ENCODE measurements at regions not wholly inside any gene's neighbourhood (a gene's known extent, or its start where the extent isn't known, plus 50 kb on each side); places are given as distances from the start of the nearest gene placed in this dataset.

DNA sequence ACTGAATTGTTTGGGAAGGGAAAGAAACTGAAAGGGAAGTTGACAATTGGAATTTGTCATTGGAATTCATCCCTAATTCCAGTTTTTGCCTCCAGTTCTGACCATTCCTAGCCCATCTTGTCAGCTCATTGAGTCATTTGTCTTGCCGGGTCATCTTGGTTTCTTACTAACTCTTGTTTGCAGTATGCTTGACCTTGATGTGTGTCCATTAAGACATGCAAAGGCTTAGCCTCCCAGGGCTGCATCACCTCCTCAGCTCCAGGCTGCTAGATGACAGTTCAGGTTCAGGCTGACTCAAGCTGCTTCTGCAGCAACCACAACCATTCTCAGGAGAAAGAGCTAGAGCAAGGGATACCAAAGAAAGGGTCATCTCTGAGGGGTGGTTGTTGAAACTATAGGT lies 151.3 kb upstream of the PTGFR start:
- H3K36me3 ChIP-seq (ENCODE audit: low read length): no peaks in the 10 kb centered on the region
- no peak overlapping the region for H2AFZ ChIP-seq (ENCODE audit: low read depth, low read length, severe bottlenecking)
- no peak overlapping the region for H3K27ac ChIP-seq (ENCODE audit: low read depth, low read length)
- no peaks in the 10 kb centered on the region for H3F3A ChIP-seq (ENCODE audit: insufficient read depth)
- no peaks in the 10 kb centered on the region for H3K9me2 ChIP-seq (replicated peaks; ENCODE audit: insufficient read depth, low read length)
- no peaks in the 10 kb centered on the region for H3K9me3 ChIP-seq (ENCODE audit: insufficient read depth, low read length)
- H3K4me3 ChIP-seq (ENCODE audit: insufficient read depth, low read length, poor library complexity, severe bottlenecking): no peak overlapping the region
- no peak overlapping the region for H3K4me2 ChIP-seq (ENCODE audit: low read depth, low read length, poor library complexity, severe bottlenecking)
- H3K9ac ChIP-seq (ENCODE audit: low read length): no peak overlapping the region
- H4K20me1 ChIP-seq (ENCODE audit: low read depth, low read length): no peaks in the 10 kb centered on the region
- TF ChIP-seq, protein P1, sequence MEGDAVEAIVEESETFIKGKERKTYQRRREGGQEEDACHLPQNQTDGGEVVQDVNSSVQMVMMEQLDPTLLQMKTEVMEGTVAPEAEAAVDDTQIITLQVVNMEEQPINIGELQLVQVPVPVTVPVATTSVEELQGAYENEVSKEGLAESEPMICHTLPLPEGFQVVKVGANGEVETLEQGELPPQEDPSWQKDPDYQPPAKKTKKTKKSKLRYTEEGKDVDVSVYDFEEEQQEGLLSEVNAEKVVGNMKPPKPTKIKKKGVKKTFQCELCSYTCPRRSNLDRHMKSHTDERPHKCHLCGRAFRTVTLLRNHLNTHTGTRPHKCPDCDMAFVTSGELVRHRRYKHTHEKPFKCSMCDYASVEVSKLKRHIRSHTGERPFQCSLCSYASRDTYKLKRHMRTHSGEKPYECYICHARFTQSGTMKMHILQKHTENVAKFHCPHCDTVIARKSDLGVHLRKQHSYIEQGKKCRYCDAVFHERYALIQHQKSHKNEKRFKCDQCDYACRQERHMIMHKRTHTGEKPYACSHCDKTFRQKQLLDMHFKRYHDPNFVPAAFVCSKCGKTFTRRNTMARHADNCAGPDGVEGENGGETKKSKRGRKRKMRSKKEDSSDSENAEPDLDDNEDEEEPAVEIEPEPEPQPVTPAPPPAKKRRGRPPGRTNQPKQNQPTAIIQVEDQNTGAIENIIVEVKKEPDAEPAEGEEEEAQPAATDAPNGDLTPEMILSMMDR (IDR thresholded peaks at IDR 0.05; ENCODE audit: insufficient read depth, low read length, poor library complexity, severe bottlenecking): no peak
- no peak for TF ChIP-seq EZH2phosphoT487 (conservative IDR thresholded peaks at IDR 0.05; ENCODE audit: low read length)
- no peaks in the 10 kb centered on the region for H3K79me2 ChIP-seq (ENCODE audit: insufficient read depth, low read length)
- H3K27me3 ChIP-seq (ENCODE audit: low read length): no peaks in the 10 kb centered on the region

DNA sequence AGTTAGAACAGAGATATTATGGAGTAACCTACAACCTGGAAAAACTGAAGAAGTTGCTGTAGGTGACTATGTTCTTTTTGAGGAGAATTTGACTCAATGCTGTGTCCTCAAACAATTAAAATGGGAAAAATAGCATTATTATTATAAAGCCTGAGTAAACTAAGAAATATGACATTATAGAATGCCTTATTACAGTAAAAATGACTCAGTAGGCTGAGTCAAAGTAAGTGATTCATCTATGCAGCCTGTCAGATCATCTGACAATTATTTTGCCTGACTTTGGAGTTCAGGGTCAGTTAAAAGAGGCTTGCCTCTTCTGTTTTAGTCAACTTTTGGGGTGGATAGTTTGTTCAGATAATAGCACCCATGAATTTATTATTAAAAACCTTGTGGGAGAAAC lies 150.8 kb upstream of the PTGFR start:
- no peak overlapping the region for H3K9ac ChIP-seq (ENCODE audit: low read length)
- H3K79me2 ChIP-seq (ENCODE audit: insufficient read depth, low read length): no peaks in the 10 kb centered on the region
- no peaks in the 10 kb centered on the region for H3K9me3 ChIP-seq (ENCODE audit: insufficient read depth, low read length)
- H3K4me3 ChIP-seq (ENCODE audit: insufficient read depth, low read length, poor library complexity, severe bottlenecking): no peak overlapping the region
- no peak overlapping the region for H2AFZ ChIP-seq (ENCODE audit: low read depth, low read length, severe bottlenecking)
- H3K9me2 ChIP-seq (replicated peaks; ENCODE audit: insufficient read depth, low read length): no peaks in the 10 kb centered on the region
- TF ChIP-seq, protein P1 (IDR thresholded peaks at IDR 0.05; ENCODE audit: insufficient read depth, low read length, poor library complexity, severe bottlenecking): no peak
- TF ChIP-seq EZH2phosphoT487 (conservative IDR thresholded peaks at IDR 0.05; ENCODE audit: low read length): no peak
- H3K36me3 ChIP-seq (ENCODE audit: low read length): no peaks in the 10 kb centered on the region
- no peak overlapping the region for H3K4me2 ChIP-seq (ENCODE audit: low read depth, low read length, poor library complexity, severe bottlenecking)
- no peaks in the 10 kb centered on the region for H4K20me1 ChIP-seq (ENCODE audit: low read depth, low read length)
- no peaks in the 10 kb centered on the region for H3K27me3 ChIP-seq (ENCODE audit: low read length)
- no peaks in the 10 kb centered on the region for H3F3A ChIP-seq (ENCODE audit: insufficient read depth)
- H3K27ac ChIP-seq (ENCODE audit: low read depth, low read length): no peak overlapping the region

DNA sequence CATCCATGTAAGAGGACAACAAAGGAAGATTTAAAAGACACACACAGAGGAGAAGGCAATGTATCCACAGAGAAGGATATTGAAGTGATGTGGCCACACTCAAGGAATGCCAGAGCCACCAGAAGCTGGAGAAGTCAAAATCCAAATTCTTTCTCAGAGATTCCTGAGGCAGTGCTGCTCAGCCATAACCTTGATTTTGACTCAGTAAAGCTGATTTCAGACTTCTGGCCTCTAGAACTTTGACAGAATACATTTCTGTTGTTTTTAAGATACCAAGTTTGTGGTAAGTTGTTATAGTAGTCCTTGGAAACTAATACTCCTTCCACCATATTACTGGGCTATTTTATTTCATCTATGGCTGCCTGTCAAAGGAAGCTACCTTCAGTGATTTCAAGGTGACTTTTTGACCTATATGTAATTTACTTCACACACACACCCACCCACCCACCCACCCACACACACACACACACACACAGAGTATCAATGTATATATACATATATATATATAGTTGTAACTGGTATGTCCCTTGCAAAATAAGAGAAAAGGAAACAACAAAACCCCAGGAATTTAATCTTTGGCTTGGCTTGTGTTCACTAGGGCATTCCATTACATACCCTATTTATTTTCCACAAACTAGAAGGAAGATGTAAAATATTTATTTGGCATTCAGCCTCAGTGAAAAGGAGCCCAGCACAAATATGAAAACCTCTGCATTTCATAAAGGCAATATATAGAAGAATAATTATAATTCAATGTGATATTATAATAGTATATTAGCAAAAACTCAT lies 142.1 kb upstream of the PTGFR start:
- no peaks in the 10 kb centered on the region for H3K27me3 ChIP-seq (ENCODE audit: low read length)
- no peak overlapping the region for H3K9ac ChIP-seq (ENCODE audit: low read length)
- H3K9me2 ChIP-seq (replicated peaks; ENCODE audit: insufficient read depth, low read length): no peaks in the 10 kb centered on the region
- H3K4me2 ChIP-seq (ENCODE audit: low read depth, low read length, poor library complexity, severe bottlenecking): no peak overlapping the region
- no peak for TF ChIP-seq EZH2phosphoT487 (conservative IDR thresholded peaks at IDR 0.05; ENCODE audit: low read length)
- TF ChIP-seq, protein P1 (IDR thresholded peaks at IDR 0.05; ENCODE audit: insufficient read depth, low read length, poor library complexity, severe bottlenecking): no peak
- H3K79me2 ChIP-seq (ENCODE audit: insufficient read depth, low read length): no peaks in the 10 kb centered on the region
- H3F3A ChIP-seq (ENCODE audit: insufficient read depth): no peaks in the 10 kb centered on the region
- no peak overlapping the region for H3K4me3 ChIP-seq (ENCODE audit: insufficient read depth, low read length, poor library complexity, severe bottlenecking)
- H4K20me1 ChIP-seq (ENCODE audit: low read depth, low read length): no peaks in the 10 kb centered on the region
- no peak overlapping the region for H3K27ac ChIP-seq (ENCODE audit: low read depth, low read length)
- H2AFZ ChIP-seq (ENCODE audit: low read depth, low read length, severe bottlenecking): no peak overlapping the region
- no peaks in the 10 kb centered on the region for H3K9me3 ChIP-seq (ENCODE audit: insufficient read depth, low read length)
- H3K36me3 ChIP-seq (ENCODE audit: low read length): no peaks in the 10 kb centered on the region
